Heart left ventricle (tissue), 16 donors: ENCODE measurements at regions not wholly inside any gene's neighbourhood (a gene's known extent, or its start where the extent isn't known, plus 50 kb on each side); places are given as distances from the start of the nearest gene placed in this dataset.

Experiments used
- ATAC-seq, 4 donors: fragments of 200-7000 bp; cut with Tn5 transposase; one replicate each; pipeline ENCODE4 v1.9.1; 2020 to 2022; ENCODE audit warnings: moderate library complexity in 4 of 4, mild to moderate bottlenecking in 3 of 4, moderate number of reproducible peaks in 1 of 4
- DNase-seq, 5 donors: peaks; one replicate each; pipeline ENCODE4 v3.0.0-alpha.2; 2020
- H3K27ac ChIP-seq, 12 donors: fragments of 200-600 bp; sonication (generic) in 4 of 12; one replicate each; pipeline versions ENCODE4 v1.5.0 to v1.8.0; 2016 to 2022; ENCODE audit warnings: mild to moderate bottlenecking in 2 of 12
- H3K27me3 ChIP-seq, 9 donors: fragments of 200-600 bp; sonication (generic) in 2 of 9; one replicate each; pipeline versions ENCODE4 v1.5.1 to v1.8.0; 2016 to 2022; ENCODE audit warnings: mild to moderate bottlenecking in 3 of 9
- H3K36me3 ChIP-seq, 9 donors: fragments of 200-600 bp; sonication (generic) in 2 of 9; one replicate each; pipeline versions ENCODE4 v1.5.0 to v1.8.0; 2018 to 2022; ENCODE audit warnings: mild to moderate bottlenecking in 2 of 9
- H3K4me1 ChIP-seq, 12 donors: fragments of 200-600 bp; sonication (generic) in 4 of 12; one replicate each; pipeline versions ENCODE4 v1.5.0 to v1.8.0; 2016 to 2022; ENCODE audit warnings: mild to moderate bottlenecking in 3 of 12
- H3K4me3 ChIP-seq, 12 donors: fragments of 200-600 bp; sonication (generic) in 4 of 12; one replicate each; pipeline versions ENCODE4 v1.5.0 to v1.8.0; 2017 to 2022; ENCODE audit warnings: mild to moderate bottlenecking in 9 of 12, moderate library complexity in 4 of 12
- H3K9me3 ChIP-seq, 12 donors: fragments of 200-600 bp; sonication (generic) in 4 of 12; one replicate each; pipeline versions ENCODE4 v1.5.0 to v1.8.0; 2016 to 2022; ENCODE audit warnings: mild to moderate bottlenecking in 1 of 12
- CTCF ChIP-seq, 12 donors: fragments of 200-600 bp; sonication (generic) in 4 of 12; IDR thresholded peaks; one replicate each; pipeline versions ENCODE4 v1.5.0 to v1.8.0; 2018 to 2022; ENCODE audit warnings: antibody characterized with exemption in 12 of 12, mild to moderate bottlenecking in 5 of 12
- POLR2A ChIP-seq, 2 donors: fragments of 450-650 bp; IDR thresholded peaks; one replicate each; pipeline ENCODE4 v1.6.1; 2017; ENCODE audit warnings: antibody characterized with exemption in 2 of 2, mild to moderate bottlenecking in 2 of 2, moderate library complexity in 2 of 2
- WGBS, 4 donors: extraction: QIAGEN DNeasy Blood & Tissue Kit in 2 of 4; methylation state at CpG; one replicate each; pipeline versions ENCODE4 v1.1.5 to v1.1.7; 2013 to 2018; 5-methylcytosine and 5-hydroxymethylcytosine counted together
- intact Hi-C, 10 donors: fragments of 100-400 bp; cut with DNase I; formaldehyde crosslinking; loops; one replicate each; pipeline versions ENCODE4 v1.11.1 to v1.14.2; 2022
- donor health status: ischemic (EF 13 %, LVEDD 7.1; RV severe dilation, severe dysfunction).
- donor health status: healthy with polysubstance abuse.
- donor health status: DM: no; HTN: yes; CAD: no.
- donor health status: DM: no; HTN: no; CAD: no.
- donor health status: ischemic (EF 25% LVEDD 6.9; RV normal size, moderate dysfunction).
- donor health status: ischemic (EF 25% LVEDD 5.7; RV mildly dilated, moderate dysfunction).
- donor health status: healthy.
- donor health status: DM: yes; HTN: yes; CAD: no.
- donor health status: ischemic (EF 35%, LVEDD 5.7; RV mildly dilated, moderate dysfunction).
- donor health status: nonischemic (EF 11% LVEDD 7.7; RV severe dilation, severe dysfunction).
- donor health status: DM: yes; HTN: yes; CAD: no.
- donor health status: PGD.
- donor health status: ischemic (EF 29% LVEDD 5.4; RV normal size, mild dysfunction).
- donor health status: nonischemic (EF 23%, LVEDD 6.1; RV moderate dilation, normal function).

DNA sequence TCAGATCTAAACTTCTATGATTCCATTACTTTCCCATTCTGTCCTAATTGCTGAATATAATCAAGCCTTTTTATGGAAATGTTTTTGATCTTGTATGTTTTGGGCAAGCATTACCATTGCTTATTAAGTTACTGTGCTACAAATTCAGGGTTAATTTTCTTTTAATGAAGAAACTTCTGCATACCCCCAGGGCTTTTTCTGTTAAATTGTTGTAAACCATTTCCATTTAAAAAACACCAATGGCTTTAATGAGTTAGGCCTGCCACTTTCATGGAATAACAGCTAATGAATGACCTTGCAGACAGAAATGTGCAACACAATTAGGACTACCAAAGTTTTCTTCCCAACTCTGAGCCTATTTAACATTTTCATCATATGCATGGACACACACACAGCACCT lies 150.0 kb downstream of the DIPK2A start:
- H3K4me3 ChIP-seq = no peak overlapping the region
- no peaks in the 10 kb centered on the region for H3K27me3 ChIP-seq
- intact Hi-C loops = loop anchor here in 1 of 10 donors (2.0 kb wide), 1 partner anchor 55 kb away; no protein-coding TSS in a partner anchor
- ATAC-seq (no peak), DNase-seq (no peak)
- H3K27ac ChIP-seq = no peak overlapping the region
- H3K36me3 ChIP-seq = no peaks in the 10 kb centered on the region
- no peaks in the 10 kb centered on the region for H3K4me1 ChIP-seq
- TF ChIP-seq POLR2A (IDR thresholded peaks at IDR 0.05) = no peak
- no peak for TF ChIP-seq CTCF (IDR thresholded peaks at IDR 0.05)
- H3K9me3 ChIP-seq = peaks cover 0 to 12% (median 3%) of the 10 kb centered on the region in 12 donors

DNA sequence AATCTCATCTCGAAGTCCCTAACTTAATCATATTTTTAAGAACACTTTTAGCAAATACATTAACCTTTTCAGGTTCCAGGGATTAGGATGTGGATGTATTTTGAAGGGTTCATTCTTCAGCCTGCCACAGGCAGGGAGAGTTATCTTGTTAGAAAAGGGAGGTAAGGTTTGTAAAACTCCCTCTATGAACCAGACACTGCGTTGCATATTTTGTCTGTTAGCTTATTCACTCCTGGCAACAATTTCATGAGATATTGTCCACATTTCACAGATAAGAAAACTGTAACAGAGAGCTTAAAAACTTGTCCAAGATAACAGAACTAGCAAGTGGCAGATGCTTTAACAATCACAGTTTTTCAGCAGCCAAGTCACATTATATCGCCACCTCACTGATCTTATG lies 155.4 kb downstream of the DIPK2A start:
- no peak for ATAC-seq
- TF ChIP-seq CTCF (IDR thresholded peaks at IDR 0.05) (no peak), POLR2A (IDR thresholded peaks at IDR 0.05) (no peak)
- no peak overlapping the region for H3K27ac ChIP-seq
- 49 to 59% (median 51%) methylated on average over 3 of the region's 3 CpGs for WGBS, 4 donors
- H3K27me3 ChIP-seq = no peaks in the 10 kb centered on the region
- H3K36me3 ChIP-seq = no peaks in the 10 kb centered on the region
- no peaks in the 10 kb centered on the region for H3K4me1 ChIP-seq
- no peak overlapping the region for H3K4me3 ChIP-seq
- intact Hi-C loops = no loop called here
- H3K9me3 ChIP-seq = peaks cover 0 to 12% (median 3%) of the 10 kb centered on the region in 12 donors
- DNase-seq = no peak

- H3K27ac ChIP-seq = no peak overlapping the region
- DNase-seq (no peak), ATAC-seq (no peak)
- H3K27me3 ChIP-seq = no peaks in the 10 kb centered on the region
- WGBS, 4 donors = 58 to 63% (median 61%) methylated on average over 2 of the region's 2 CpGs
- no peaks in the 10 kb centered on the region for H3K4me1 ChIP-seq
- TF ChIP-seq CTCF (IDR thresholded peaks at IDR 0.05) (no peak), POLR2A (IDR thresholded peaks at IDR 0.05) (no peak)
- peaks cover 0 to 12% (median 3%) of the 10 kb centered on the region in 12 donors for H3K9me3 ChIP-seq
- intact Hi-C loops = no loop called here
- H3K4me3 ChIP-seq = no peak overlapping the region
- H3K36me3 ChIP-seq = no peaks in the 10 kb centered on the region
Observed at GRCh38 chr3:144127700-144128099, 156.1 kb downstream of the DIPK2A start.

DNA sequence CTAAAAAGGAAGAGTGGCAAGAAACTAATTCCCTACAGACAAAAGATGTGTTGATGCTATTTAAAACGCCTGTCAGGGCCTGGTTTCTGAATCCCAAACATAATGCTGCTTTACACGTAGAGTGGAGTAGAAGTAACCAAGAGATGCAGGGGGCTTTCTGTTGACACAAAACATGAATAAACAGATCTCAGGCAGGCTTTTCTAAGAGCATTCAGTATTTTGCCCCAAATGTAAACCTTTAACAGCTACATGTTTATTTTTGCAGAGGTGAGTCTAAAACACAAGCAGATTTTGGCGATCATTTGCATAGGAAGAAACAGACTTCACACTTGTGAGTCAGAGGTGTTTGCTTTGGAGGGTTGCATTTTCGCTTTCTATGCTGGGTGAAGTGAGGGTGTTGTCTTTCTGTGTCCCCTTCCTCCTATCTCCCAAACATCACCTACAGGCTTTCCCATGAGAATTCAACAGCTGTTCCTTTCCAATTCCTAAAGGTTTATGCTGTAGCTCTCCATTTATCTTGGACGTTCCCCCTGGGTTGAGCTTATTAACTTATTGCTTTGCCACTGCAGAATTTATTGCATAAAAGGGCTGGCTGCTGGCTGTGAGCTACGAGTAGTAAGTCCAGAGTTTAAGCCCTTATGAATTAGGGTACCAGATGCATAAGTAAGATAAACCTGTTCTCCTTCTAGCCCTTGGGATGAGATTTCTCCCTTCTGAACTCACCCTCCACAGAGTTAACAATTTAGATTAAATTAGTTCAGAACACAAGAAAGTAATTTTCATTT lies 156.7 kb downstream of the DIPK2A start:
- H3K4me3 ChIP-seq = no peak overlapping the region
- no peaks in the 10 kb centered on the region for H3K36me3 ChIP-seq
- no peaks in the 10 kb centered on the region for H3K27me3 ChIP-seq
- WGBS, 4 donors = 56 to 68% (median 63%) methylated on average over 6 of the region's 6 CpGs
- TF ChIP-seq CTCF (IDR thresholded peaks at IDR 0.05) (no peak), POLR2A (IDR thresholded peaks at IDR 0.05) (no peak)
- H3K4me1 ChIP-seq = no peaks in the 10 kb centered on the region
- intact Hi-C loops = no loop called here
- ATAC-seq (no peak), DNase-seq (no peak)
- no peak overlapping the region for H3K27ac ChIP-seq
- H3K9me3 ChIP-seq = peaks cover 0 to 12% (median 3%) of the 10 kb centered on the region in 12 donors
